Endothelial cell of hepatic sinusoid (primary cell): ENCODE measurements at regions not wholly inside any gene's neighbourhood (a gene's known extent, or its start where the extent isn't known, plus 50 kb on each side); places are given as distances from the start of the nearest gene placed in this dataset.
"Not testable (repeated sequence)": the region's sequence is repeated elsewhere in the genome, so short reads cannot be mapped to it uniquely, and the experiment has no call there.

ENCODE experiments used
- in situ Hi-C: cut with HindIII; loops from 2 replicates; pipeline ENCODE4 v1.10.0; 2017; ENCODE audit warnings: low sequenced_read_pairs

GRCh38 chr4:101421386-101421785 is 74.1 kb upstream of the PPP3CA start:
- in situ Hi-C loops = no loop called here

GRCh38 chr4:101420661-101421060 is 73.3 kb upstream of the PPP3CA start:
- in situ Hi-C loops = no loop called here

- in situ Hi-C loops = no loop called here
These were observed 72.2 kb upstream of the PPP3CA start for GRCh38 chr4:101419336-101420135.

GRCh38 chr4:101418466-101418865 is 71.1 kb upstream of the PPP3CA start:
- in situ Hi-C loops = no loop called here

GRCh38 chr4:101418055-101418454 is 70.7 kb upstream of the PPP3CA start:
- in situ Hi-C loops = no loop called here

- in situ Hi-C loops = no loop called here
These were observed 69.7 kb upstream of the PPP3CA start for GRCh38 chr4:101417046-101417445.

GRCh38 chr4:101415962-101416361 is 68.6 kb upstream of the PPP3CA start:
- in situ Hi-C loops = no loop called here

GRCh38 chr4:101414496-101414895 is 67.2 kb upstream of the PPP3CA start:
- in situ Hi-C loops = no loop called here

GRCh38 chr4:101411926-101412325 is 64.6 kb upstream of the PPP3CA start:
- in situ Hi-C loops = no loop called here

GRCh38 chr4:101411281-101411910 is 64.1 kb upstream of the PPP3CA start:
- in situ Hi-C loops = not testable (repeated sequence)

GRCh38 chr4:101400096-101400495 is 52.8 kb upstream of the PPP3CA start:
- in situ Hi-C loops = no loop called here

GRCh38 chr4:101398807-101399206 is 51.5 kb upstream of the PPP3CA start:
- in situ Hi-C loops = no loop called here
